ENCODE measurements at regions not wholly inside any gene's neighbourhood (a gene's known extent, or its start where the extent isn't known, plus 50 kb on each side); places are given as distances from the start of the nearest gene placed in this dataset.
"Not testable (repeated sequence)": the region's sequence is repeated elsewhere in the genome, so short reads cannot be mapped to it uniquely, and the experiment has no call there.

DNA sequence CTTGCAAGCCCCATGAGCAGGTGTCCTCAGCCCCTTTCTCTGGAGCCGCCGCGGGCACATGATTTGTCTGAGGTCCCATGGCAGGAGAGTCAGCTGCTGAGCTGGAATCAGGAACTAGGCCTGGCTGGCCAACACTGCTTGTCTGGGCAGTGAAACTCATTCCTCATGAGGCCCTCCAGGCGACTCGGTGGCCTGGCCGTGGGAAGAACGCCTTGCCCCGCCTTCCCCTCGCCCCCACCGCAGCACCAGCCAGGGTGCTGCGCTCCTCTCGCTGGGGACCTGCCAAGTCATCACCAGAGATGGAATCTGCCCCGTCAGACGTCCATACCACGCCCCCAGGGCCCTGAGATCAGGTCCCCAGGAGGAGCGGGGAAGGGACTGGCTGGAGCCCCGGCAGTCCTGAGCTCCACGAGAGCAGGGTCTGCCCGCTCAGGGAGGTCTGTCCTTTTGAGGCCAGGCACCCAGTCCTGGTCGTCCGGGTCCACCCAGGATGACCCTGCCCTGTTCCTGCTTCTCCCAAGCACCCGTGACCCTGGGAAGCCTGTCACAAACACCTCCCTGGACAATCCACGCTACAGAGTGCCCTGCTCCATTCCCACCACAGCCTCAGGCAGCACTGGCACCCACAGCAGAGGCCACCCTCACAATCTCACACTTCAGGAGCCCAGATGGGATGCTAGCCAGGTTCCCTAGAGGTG lies 5414.5 kb upstream of the TPTE start:
- H3K36me3 ChIP-seq (ENCODE audit: insufficient read depth, low read length); DNase-seq (ENCODE audit: low read depth, low spot score); H3K27ac ChIP-seq; H3K9me3 ChIP-seq (ENCODE audit: low read depth, low read length); H3K4me3 ChIP-seq; H3K9ac ChIP-seq (ENCODE audit: insufficient read length): not testable (repeated sequence)

DNA sequence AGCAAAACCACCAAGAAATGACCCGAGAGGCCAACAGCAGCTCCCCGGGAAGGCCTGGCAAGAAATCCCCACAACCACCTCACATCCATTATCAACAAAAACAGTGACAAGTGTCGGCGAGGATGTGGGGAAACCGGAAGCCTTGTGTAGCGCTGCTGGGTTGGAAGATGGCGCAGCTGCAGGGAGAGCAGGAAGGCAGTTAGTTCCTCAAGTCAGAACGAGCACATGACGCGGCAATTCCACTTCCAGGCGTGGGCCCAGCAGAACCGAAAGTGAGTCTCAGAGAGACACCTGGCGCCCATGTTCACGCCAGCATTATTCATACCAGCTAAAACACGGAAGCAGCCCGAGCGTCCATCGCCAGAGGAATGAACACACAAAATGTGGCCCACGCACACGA lies 5413.7 kb upstream of the TPTE start:
- H3K27ac ChIP-seq; H3K36me3 ChIP-seq (ENCODE audit: insufficient read depth, low read length); H3K4me3 ChIP-seq; H3K9ac ChIP-seq (ENCODE audit: insufficient read length); DNase-seq (ENCODE audit: low read depth, low spot score); H3K9me3 ChIP-seq (ENCODE audit: low read depth, low read length): not testable (repeated sequence)

DNA sequence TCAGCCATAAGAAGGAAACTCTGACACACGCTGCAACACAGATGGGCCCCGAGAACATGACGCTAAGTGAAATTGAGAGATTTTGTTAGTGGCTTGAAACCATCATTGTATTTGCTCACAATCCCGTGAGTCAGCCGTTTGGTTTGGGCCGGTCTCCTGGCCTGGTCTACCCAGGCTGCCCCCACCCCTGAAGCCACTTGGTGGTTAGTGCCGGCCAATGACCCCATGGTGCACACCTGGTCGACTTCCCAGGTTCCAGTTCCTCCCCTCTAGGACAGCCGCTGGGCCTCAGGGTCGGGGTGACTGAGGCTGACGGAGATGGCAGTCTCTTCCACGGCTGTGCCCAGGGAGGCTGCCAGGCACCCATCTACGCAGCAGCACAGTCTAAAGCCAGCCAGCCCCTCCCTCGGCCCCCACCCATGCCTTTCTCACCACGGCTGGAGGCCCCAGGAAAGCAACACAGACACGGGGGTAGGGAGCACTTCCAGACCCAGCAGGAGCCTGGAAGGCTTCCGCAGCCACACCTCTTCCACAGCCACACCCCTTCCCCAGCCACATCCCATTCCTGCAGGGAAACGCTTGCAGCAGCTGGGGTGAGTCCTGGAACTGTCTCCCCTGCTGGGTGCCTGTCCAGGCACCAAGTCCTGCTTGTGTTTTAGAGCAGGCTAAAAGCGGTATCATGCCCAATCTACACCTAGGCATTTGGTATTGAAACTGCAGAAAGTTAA lies 5413.2 kb upstream of the TPTE start:
- not testable (repeated sequence) for H3K27ac ChIP-seq; DNase-seq (ENCODE audit: low read depth, low spot score); H3K4me3 ChIP-seq; H3K36me3 ChIP-seq (ENCODE audit: insufficient read depth, low read length); H3K9ac ChIP-seq (ENCODE audit: insufficient read length); H3K9me3 ChIP-seq (ENCODE audit: low read depth, low read length)

DNA sequence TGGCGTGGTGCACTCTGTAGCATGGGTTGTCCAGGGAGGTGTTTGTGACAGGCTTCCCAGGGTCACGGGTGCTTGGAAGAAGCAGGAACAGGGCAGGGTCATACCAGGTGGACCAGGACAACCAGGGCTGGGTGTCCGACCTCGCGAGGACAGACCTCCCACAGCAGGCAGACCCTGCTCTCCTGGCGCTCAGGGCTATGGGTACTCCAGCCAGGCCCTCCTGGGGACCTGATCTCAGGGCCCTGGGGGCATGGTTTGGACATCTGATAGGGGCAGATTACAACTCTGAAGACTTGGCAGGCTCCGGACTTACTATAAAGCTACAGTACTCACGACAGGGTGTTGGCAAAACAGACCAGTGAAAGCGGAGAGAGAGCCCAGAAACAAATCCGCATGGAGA lies 5410.2 kb upstream of the TPTE start:
- DNase-seq (ENCODE audit: low read depth, low spot score); H3K9me3 ChIP-seq (ENCODE audit: low read depth, low read length); H3K36me3 ChIP-seq (ENCODE audit: insufficient read depth, low read length); H3K27ac ChIP-seq; H3K9ac ChIP-seq (ENCODE audit: insufficient read length); H3K4me3 ChIP-seq: not testable (repeated sequence)

DNA sequence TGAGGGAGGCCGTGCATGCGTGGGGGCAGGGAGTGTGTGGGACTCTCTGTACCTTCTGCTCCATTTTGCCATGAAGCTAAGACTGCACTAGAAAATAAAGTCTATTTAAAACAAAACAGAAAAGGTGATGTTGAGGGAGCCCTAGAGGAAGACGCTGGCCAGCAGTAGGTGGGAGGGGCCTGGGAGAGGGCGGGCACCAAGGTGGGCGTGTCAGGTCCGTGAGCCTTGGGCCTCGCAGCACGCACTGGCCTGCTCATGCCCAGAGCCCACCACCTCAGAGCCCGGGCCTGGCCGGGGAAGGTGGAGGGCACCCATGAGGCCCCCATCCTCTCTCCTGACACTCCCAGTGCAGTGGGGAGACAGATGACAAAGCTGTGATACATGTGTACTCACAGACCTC lies 5408.3 kb upstream of the TPTE start:
- DNase-seq (ENCODE audit: low read depth, low spot score); H3K9ac ChIP-seq (ENCODE audit: insufficient read length); H3K36me3 ChIP-seq (ENCODE audit: insufficient read depth, low read length); H3K4me3 ChIP-seq; H3K9me3 ChIP-seq (ENCODE audit: low read depth, low read length); H3K27ac ChIP-seq: not testable (repeated sequence)

DNA sequence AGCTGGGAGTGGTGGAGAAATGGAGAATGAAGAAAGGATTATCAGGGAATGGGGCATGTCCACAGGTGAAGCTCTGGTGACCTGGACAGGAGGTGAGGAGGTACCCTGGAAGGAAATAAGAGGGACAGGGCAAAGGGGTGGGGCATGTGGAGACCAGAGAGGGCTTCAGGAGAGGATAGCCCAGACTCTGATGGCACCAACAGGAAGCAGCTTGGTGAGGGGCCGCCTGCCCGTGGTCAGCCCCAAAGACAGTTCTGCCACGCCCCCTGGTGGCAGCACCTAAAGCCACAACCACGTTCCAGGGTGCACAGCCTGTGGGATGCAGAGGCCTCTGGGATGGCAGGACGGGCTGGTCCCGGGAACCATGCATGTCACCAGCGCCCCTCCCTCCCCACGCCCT lies 5406.9 kb upstream of the TPTE start:
- H3K36me3 ChIP-seq (ENCODE audit: insufficient read depth, low read length); H3K27ac ChIP-seq; H3K9me3 ChIP-seq (ENCODE audit: low read depth, low read length); DNase-seq (ENCODE audit: low read depth, low spot score); H3K4me3 ChIP-seq; H3K9ac ChIP-seq (ENCODE audit: insufficient read length): not testable (repeated sequence)

DNA sequence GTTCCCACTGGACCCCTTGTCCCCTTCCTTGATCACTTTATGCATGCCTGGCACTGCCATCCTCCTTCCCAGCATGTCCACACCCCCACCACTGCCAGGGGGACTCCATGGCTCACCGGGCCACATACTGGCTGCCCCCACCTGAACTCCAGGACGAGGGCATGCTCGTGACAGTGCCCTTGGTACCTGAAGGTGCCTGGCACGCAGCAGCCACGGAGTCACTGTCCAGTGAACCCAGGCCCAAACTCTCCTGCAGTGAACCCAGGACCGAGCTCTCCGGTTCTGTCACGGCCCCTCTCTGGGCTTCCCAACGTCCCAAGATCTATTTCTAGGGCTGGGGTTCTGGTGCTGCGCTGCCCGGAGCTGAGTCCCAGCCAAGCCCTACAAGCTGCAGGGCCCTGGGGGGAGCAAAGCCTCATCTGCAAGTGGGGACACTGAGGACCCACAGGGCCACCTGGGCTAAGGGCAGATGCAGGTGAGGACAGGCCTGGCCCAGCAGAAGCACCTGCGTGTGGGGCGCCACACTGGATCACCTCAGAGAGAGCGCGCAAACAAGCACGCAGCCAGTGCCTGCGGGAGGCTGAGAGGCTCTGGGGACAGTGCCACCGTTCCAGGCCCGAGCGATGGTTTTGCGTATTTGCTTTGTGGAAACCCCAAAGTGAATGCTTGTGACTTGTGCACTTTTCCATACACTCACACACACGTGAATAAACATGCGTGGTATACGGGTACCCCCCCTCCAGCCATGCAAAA lies 5406.3 kb upstream of the TPTE start:
- not testable (repeated sequence) for H3K9ac ChIP-seq (ENCODE audit: insufficient read length); H3K9me3 ChIP-seq (ENCODE audit: low read depth, low read length); H3K27ac ChIP-seq; H3K4me3 ChIP-seq; DNase-seq (ENCODE audit: low read depth, low spot score); H3K36me3 ChIP-seq (ENCODE audit: insufficient read depth, low read length)

DNA sequence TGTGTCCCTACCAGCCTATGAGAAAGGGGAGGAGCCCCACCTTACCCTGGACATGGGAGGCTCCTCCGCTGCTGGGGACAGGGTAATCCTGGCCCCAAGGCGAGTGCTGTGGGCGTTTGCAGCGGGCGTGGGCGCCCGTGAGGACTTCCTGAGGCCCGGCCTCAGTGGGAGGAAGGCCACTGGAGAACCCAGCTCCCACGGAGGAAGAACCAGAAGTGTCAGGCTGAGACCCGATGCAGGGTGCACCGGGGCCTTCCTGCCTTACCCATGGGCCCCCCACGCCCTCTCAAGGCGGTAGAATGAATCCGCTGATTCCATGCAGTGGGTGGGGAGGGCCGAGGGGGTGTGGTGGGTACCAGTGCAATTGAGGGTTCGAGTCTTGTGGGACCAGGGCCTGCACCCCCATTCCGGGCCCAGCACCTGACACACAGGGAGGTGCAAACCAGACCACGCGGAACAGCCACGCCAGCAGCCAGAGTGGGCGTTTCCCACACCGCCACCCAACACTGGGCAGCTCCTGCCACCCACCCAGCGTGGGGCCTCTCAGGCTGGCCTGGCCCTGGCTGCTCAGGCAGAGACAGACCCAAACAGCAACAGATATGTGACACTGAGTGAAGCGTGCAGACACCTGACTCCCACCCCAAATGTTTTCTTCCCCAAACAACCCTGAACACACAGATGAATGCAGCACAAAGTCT lies 5405.6 kb upstream of the TPTE start:
- DNase-seq (ENCODE audit: low read depth, low spot score); H3K9ac ChIP-seq (ENCODE audit: insufficient read length); H3K36me3 ChIP-seq (ENCODE audit: insufficient read depth, low read length); H3K27ac ChIP-seq; H3K4me3 ChIP-seq; H3K9me3 ChIP-seq (ENCODE audit: low read depth, low read length): not testable (repeated sequence)

DNA sequence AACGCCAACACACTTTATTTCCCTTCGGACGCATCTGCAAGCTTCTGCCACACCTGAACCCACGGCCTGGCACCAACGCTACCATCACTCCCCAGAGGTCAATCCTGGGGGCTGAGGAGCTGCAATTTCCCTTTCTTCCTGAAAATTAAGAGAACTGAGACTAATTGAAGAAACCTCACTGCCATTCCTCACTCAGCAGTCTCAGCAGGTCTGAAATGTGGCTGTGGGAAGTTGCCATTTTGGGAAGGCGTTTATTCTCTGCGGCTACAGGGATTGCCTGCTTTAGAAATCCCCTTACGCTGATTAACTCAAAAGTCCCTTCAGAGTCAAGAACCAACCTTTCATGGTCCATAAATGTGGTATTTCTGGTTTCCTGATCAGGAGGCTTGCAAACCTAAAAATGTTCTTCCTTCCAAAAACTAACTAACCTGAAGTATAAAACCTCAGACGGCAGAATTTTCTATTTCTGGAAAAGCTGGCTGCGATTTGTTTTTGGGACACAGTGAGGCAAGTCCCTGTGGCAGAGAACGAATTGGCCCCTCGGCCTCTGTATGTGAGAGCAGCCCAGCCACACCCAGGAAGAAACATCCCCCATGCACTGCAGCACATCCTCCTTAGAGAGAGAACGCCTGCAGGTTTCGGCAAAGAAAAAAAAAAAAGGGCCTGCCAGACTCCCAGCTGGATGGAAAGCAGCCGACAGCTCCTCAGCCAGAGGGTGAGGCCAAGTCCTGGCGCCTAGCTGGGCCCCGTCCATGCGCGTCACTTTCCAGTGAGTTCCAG lies 5404.8 kb upstream of the TPTE start:
- DNase-seq (ENCODE audit: low read depth, low spot score); H3K36me3 ChIP-seq (ENCODE audit: insufficient read depth, low read length); H3K27ac ChIP-seq; H3K4me3 ChIP-seq; H3K9ac ChIP-seq (ENCODE audit: insufficient read length); H3K9me3 ChIP-seq (ENCODE audit: low read depth, low read length): not testable (repeated sequence)

DNA sequence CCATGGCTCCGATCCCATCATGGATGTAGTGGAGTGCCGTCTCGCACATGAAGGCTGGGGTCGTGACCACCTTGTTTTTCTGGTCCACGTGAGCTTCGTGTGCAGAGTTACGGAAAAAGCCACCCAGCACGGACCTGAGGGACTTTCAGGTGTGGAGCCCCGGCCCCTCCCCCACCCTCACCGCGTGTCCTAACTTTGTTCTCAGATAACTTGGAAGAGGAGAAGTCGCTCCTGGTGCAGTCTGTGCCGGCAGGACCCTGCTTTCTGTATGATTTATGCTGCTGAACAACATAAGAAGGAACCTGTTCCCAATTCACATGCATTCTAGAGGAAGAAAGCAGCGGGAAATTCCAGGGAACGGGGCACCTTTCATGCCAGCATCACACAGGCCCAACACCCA lies 5404.2 kb upstream of the TPTE start:
- H3K4me3 ChIP-seq; H3K9me3 ChIP-seq (ENCODE audit: low read depth, low read length); H3K27ac ChIP-seq; DNase-seq (ENCODE audit: low read depth, low spot score); H3K9ac ChIP-seq (ENCODE audit: insufficient read length); H3K36me3 ChIP-seq (ENCODE audit: insufficient read depth, low read length): not testable (repeated sequence)

DNA sequence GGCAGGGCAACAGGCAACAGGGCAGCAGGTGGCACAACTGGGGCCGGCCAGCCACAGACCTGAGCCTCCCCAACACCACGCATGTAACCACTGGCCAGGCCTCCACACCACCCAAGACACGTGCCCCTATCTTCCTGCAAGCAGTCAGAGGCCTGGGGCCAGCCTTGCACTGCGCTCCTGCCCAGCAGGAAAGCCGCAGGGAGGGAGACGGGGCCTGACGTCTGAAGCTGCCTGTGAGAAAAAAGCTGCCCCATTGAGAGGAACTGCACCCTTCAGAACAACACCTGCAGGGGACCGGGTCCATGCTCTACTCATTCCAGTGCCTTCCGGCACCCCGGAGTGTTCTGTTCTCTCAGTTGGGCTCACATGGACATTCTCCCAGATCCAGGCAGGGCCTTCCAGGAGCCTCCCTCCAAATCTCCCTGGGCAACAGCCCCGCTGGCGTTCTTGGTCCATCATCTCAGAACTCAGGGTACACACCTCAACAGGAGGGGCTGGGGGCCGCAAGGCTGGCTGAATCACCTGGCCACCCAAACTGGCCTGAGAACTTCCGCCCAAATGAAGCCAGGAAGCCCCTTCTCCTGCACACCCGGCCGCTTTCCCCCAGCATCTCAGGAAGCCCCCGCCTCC lies 5403.6 kb upstream of the TPTE start:
- not testable (repeated sequence) for H3K9ac ChIP-seq (ENCODE audit: insufficient read length); DNase-seq (ENCODE audit: low read depth, low spot score); H3K4me3 ChIP-seq; H3K9me3 ChIP-seq (ENCODE audit: low read depth, low read length); H3K27ac ChIP-seq; H3K36me3 ChIP-seq (ENCODE audit: insufficient read depth, low read length)

DNA sequence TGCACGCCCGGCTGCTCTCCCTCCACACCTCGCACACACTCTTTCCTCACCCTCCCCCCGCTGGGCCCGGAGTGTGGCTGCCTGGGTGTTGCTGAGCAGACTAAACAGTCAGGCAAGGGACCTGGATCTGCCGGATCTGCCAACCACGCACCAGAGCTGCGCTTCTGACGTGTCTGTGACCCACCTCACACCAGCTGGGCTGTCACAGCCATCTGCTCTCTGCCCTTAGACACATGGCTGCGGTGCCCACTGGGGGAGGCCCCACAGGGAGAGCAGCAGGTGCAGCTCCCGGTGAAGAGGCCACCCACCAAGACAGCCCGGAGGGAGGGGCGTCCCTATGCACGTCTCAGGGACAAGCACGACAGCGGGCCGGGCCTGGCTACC lies 5403.1 kb upstream of the TPTE start:
- H3K27ac ChIP-seq; DNase-seq (ENCODE audit: low read depth, low spot score); H3K9ac ChIP-seq (ENCODE audit: insufficient read length); H3K4me3 ChIP-seq; H3K9me3 ChIP-seq (ENCODE audit: low read depth, low read length); H3K36me3 ChIP-seq (ENCODE audit: insufficient read depth, low read length): not testable (repeated sequence)

DNA sequence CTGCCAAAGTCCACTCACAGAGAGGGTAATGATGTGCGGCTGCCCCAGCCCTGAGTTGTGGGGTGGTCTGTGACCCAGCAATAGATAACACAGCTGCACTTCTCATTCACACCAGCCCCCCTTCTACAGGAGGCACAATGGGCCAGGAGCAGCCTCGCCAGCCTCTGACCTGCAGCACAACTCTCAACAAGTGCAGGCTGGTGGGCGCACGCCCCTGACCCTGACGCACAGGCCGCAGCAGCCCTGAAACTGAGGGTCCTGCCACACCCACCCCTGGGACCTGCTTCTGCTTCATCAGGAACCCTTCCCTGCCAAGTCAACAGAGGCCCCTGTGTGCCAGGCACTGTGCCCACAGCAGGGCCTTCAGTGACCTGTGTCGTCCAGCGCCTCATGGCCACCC lies 5402.2 kb upstream of the TPTE start:
- not testable (repeated sequence) for H3K36me3 ChIP-seq (ENCODE audit: insufficient read depth, low read length); H3K27ac ChIP-seq; H3K4me3 ChIP-seq; H3K9ac ChIP-seq (ENCODE audit: insufficient read length); H3K9me3 ChIP-seq (ENCODE audit: low read depth, low read length); DNase-seq (ENCODE audit: low read depth, low spot score)
